Mesenchymal stem cell (in vitro differentiated cells and primary cell): ENCODE measurements at regions not wholly inside any gene's neighbourhood (a gene's known extent, or its start where the extent isn't known, plus 50 kb on each side); places are given as distances from the start of the nearest gene placed in this dataset. TPM values are rescaled to one million over a fixed set of nuclear protein-coding genes. Genes with fewer than 3 reads are reported as not detected.
"Not testable (repeated sequence)": the region's sequence is repeated elsewhere in the genome, so short reads cannot be mapped to it uniquely, and the experiment has no call there.

Experiments
- DNase-seq: peaks from one replicate; pipeline ENCODE4 v3.0.0-alpha.2; 2013
- H2AFZ ChIP-seq: one replicate; pipeline ENCODE4 v1.6.1; 2013; ENCODE audit warnings: low read depth, mild to moderate bottlenecking, control low read depth, inconsistent platforms, low read length, moderate library complexity
- H2AK5ac ChIP-seq: 2 replicates; pipeline ENCODE4 v1.6.1; 2013; ENCODE audit warnings: low read length, moderate library complexity, mild to moderate bottlenecking, inconsistent platforms; ENCODE audit not compliant: severe bottlenecking
- H2BK120ac ChIP-seq: one replicate; pipeline ENCODE4 v1.6.1; 2013; ENCODE audit warnings: low read depth, mild to moderate bottlenecking, inconsistent platforms, low read length, moderate library complexity
- H2BK12ac ChIP-seq, 2 experiments: one replicate each; pipeline ENCODE4 v1.6.1; 2013; ENCODE audit warnings: inconsistent platforms in 2 of 2, low read length in 2 of 2, mild to moderate bottlenecking in 2 of 2, moderate library complexity in 2 of 2, control low read depth in 1 of 2
- H2BK15ac ChIP-seq: one replicate; pipeline ENCODE4 v1.6.1; 2013; ENCODE audit warnings: mild to moderate bottlenecking, low read depth, inconsistent platforms; ENCODE audit not compliant: poor library complexity, severe bottlenecking
- H2BK5ac ChIP-seq: 2 replicates; pipeline ENCODE4 v1.6.1; 2013; ENCODE audit warnings: low read depth, mild to moderate bottlenecking, low read length, control low read depth, inconsistent platforms; ENCODE audit not compliant: poor library complexity, severe bottlenecking
- H3K14ac ChIP-seq, 2 experiments: one replicate each; pipeline ENCODE4 v1.6.1; 2013; ENCODE audit warnings: inconsistent platforms in 2 of 2, low read length in 2 of 2, control low read depth in 1 of 2, mild to moderate bottlenecking in 1 of 2, moderate library complexity in 1 of 2
- H3K18ac ChIP-seq, 2 experiments: one replicate each; pipeline ENCODE4 v1.6.1; 2013; ENCODE audit warnings: inconsistent platforms in 2 of 2, low read length in 2 of 2, control low read depth in 1 of 2, low read depth in 1 of 2, mild to moderate bottlenecking in 1 of 2
- H3K23ac ChIP-seq, 2 experiments: one replicate each; pipeline ENCODE4 v1.6.1; 2013; ENCODE audit warnings: inconsistent platforms in 2 of 2, low read length in 2 of 2, mild to moderate bottlenecking in 2 of 2, moderate library complexity in 2 of 2, control low read depth in 1 of 2
- H3K27ac ChIP-seq: 2 replicates; pipeline ENCODE4 v1.5.1; 2013; ENCODE audit warnings: mild to moderate bottlenecking, moderate library complexity, low read length, control low read depth, inconsistent platforms; ENCODE audit not compliant: poor library complexity, severe bottlenecking
- H3K27me3 ChIP-seq, 2 experiments: 2 replicates each; pipeline versions ENCODE4 v1.6.1 to v1.7.0; 2013; ENCODE audit warnings: low read length in 2 of 2, mild to moderate bottlenecking in 2 of 2, moderate library complexity in 2 of 2, control low read depth in 1 of 2, inconsistent platforms in 1 of 2; ENCODE audit not compliant: control insufficient read depth in 1 of 2, insufficient read depth in 1 of 2
- H3K36me3 ChIP-seq, 2 experiments: 2 replicates each; pipeline versions ENCODE4 v1.6.1 to v1.7.0; 2013; ENCODE audit warnings: low read length in 2 of 2, control low read depth in 1 of 2, inconsistent platforms in 1 of 2, low read depth in 1 of 2, mild to moderate bottlenecking in 1 of 2; ENCODE audit not compliant: insufficient read depth in 2 of 2, control insufficient read depth in 1 of 2
- H3K4ac ChIP-seq, 2 experiments: one replicate each; pipeline ENCODE4 v1.6.1; 2013; ENCODE audit warnings: inconsistent platforms in 2 of 2, low read length in 2 of 2, mild to moderate bottlenecking in 2 of 2, moderate library complexity in 2 of 2, control low read depth in 1 of 2, low read depth in 1 of 2
- H3K4me1 ChIP-seq: 2 replicates; pipeline ENCODE4 v1.6.1; 2013; ENCODE audit warnings: low read depth, low read length, control low read depth; ENCODE audit not compliant: control insufficient read depth, insufficient read depth
- H3K4me2 ChIP-seq: 2 replicates; pipeline ENCODE4 v1.6.1; 2013; ENCODE audit warnings: low read length, mild to moderate bottlenecking, inconsistent platforms; ENCODE audit not compliant: poor library complexity, severe bottlenecking
- H3K4me3 ChIP-seq, 2 experiments: 2 replicates each; pipeline versions ENCODE4 v1.5.1 to v1.7.0; 2013; ENCODE audit warnings: low read length in 2 of 2, mild to moderate bottlenecking in 2 of 2, control low read depth in 1 of 2, low read depth in 1 of 2; ENCODE audit not compliant: insufficient read depth in 1 of 2
- H3K79me1 ChIP-seq: replicated peaks from 2 replicates; pipeline ENCODE4 v1.6.1; 2013; ENCODE audit warnings: mild to moderate bottlenecking, control low read depth, low read length, inconsistent platforms; ENCODE audit not compliant: poor library complexity, severe bottlenecking
- H3K9ac ChIP-seq: 2 replicates; pipeline ENCODE4 v1.7.0; 2013; ENCODE audit warnings: mild to moderate bottlenecking, low read length, moderate library complexity
- H3K9me3 ChIP-seq: 2 replicates; pipeline ENCODE4 v1.7.0; 2013; ENCODE audit warnings: mild to moderate bottlenecking, low read length; ENCODE audit not compliant: control insufficient read depth
- H4K8ac ChIP-seq: one replicate; pipeline ENCODE4 v1.6.1; 2013; ENCODE audit warnings: inconsistent platforms, mild to moderate bottlenecking, low read length, moderate library complexity
- H4K91ac ChIP-seq: one replicate; pipeline ENCODE4 v1.6.1; 2013; ENCODE audit warnings: mild to moderate bottlenecking, low read length, inconsistent platforms
- WGBS: methylation state at CpG from one replicate; pipeline ENCODE4 v1.1.7; 2013; ENCODE audit warnings: mixed read lengths; 5-methylcytosine and 5-hydroxymethylcytosine counted together
- small RNA-seq: library from polyadenylated mRNA; stranded (forward); fragments of <200 nt; extraction: miRNeasy Mini kit (QIAGEN cat#:217004); gene quantifications from one replicate; pipeline ENCODE3, GENCODE V24; 2013; ENCODE audit warnings: low read depth

GRCh38 chrX:123108513-123109427, 75.3 kb upstream of the GRIA3 start:
- Histone ChIP-seq H2BK12ac (no peak overlapping the region), H2BK5ac (no peak overlapping the region), H3K4ac (no peak overlapping the region), H3K14ac (no peak overlapping the region), H3K4me3 (no peak overlapping the region), H4K91ac (no peak overlapping the region), H3K4me2 (no peak overlapping the region), H4K8ac (no peak overlapping the region), H2AFZ (no peak overlapping the region), H3K9me3 (no peaks in the 10 kb centered on the region), H3K9ac (no peak overlapping the region), H3K36me3 (no peaks in the 10 kb centered on the region), H3K18ac (no peak overlapping the region), H2BK15ac (no peak overlapping the region), H2AK5ac (no peak overlapping the region), H2BK120ac (no peak overlapping the region), H3K27me3 (no peaks in the 10 kb centered on the region), H3K4me1 (no peaks in the 10 kb centered on the region), H3K79me1 (no peaks in the 10 kb centered on the region), H3K23ac (no peak overlapping the region), H3K27ac (no peak overlapping the region)
- 58% methylated on average over 2 of the region's 4 CpGs for WGBS
- no peak for DNase-seq

GRCh38 chrX:123121241-123121640, 62.8 kb upstream of the GRIA3 start:
- Histone ChIP-seq H3K4ac (no peak overlapping the region), H3K4me2 (no peak overlapping the region), H3K9me3 (no peaks in the 10 kb centered on the region), H3K4me3 (no peak overlapping the region), H3K18ac (no peak overlapping the region), H3K14ac (no peak overlapping the region), H2BK120ac (no peak overlapping the region), H3K23ac (no peak overlapping the region), H4K8ac (no peak overlapping the region), H3K36me3 (no peaks in the 10 kb centered on the region), H3K27me3 (no peaks in the 10 kb centered on the region), H3K27ac (no peak overlapping the region), H2BK5ac (no peak overlapping the region), H2BK15ac (no peak overlapping the region), H3K9ac (no peak overlapping the region), H3K4me1 (no peaks in the 10 kb centered on the region), H2BK12ac (no peak overlapping the region), H4K91ac (no peak overlapping the region), H2AK5ac (no peak overlapping the region), H3K79me1 (no peaks in the 10 kb centered on the region), H2AFZ (no peak overlapping the region)
- 68% methylated on average over 2 of the region's 6 CpGs for WGBS
- no peak for DNase-seq

- H4K8ac ChIP-seq, H3K27me3 ChIP-seq, H3K23ac ChIP-seq, H2BK5ac ChIP-seq, H4K91ac ChIP-seq, H3K4me2 ChIP-seq, H2BK12ac ChIP-seq, H3K4me1 ChIP-seq, H3K4me3 ChIP-seq, H2AK5ac ChIP-seq, H2BK120ac ChIP-seq, H3K14ac ChIP-seq, H3K27ac ChIP-seq, H2BK15ac ChIP-seq, H3K18ac ChIP-seq, H3K79me1 ChIP-seq, H3K9ac ChIP-seq, H3K36me3 ChIP-seq, DNase-seq, H3K4ac ChIP-seq, H2AFZ ChIP-seq: not testable (repeated sequence)
- 60% methylated on average over 1 of the region's 3 CpGs for WGBS
- peaks cover 11% of the 10 kb centered on the region for H3K9me3 ChIP-seq
Observed at GRCh38 chrX:123129805-123130204, 54.3 kb upstream of the GRIA3 start.

Small RNA genes in the stretch of these regions (small RNA-seq; reads per million reads assigned to genes)
- gene MIR3672 (not detected), gene RF00012 (not detected)
